T-helper 2 cell treated with Interferon-gamma antibody and Interleukin-4, amounts not matched to agents 5 μg/mL and 100 μg/mL, for 36 hours (primary cell): ENCODE measurements at regions not wholly inside any gene's neighbourhood (a gene's known extent, or its start where the extent isn't known, plus 50 kb on each side); places are given as distances from the start of the nearest gene placed in this dataset.

Source experiments
- DNase-seq: peaks from one replicate; pipeline ENCODE4 v3.0.0; 2021; ENCODE audit warnings: low spot score
- H3K27ac Mint-ChIP-seq: one replicate; pipeline ENCODE4 v1.8.0; 2021; ENCODE audit warnings: mild to moderate bottlenecking, mixed read lengths
- H3K27me3 Mint-ChIP-seq: one replicate; pipeline ENCODE4 v1.8.0; 2021; ENCODE audit warnings: low read depth, mixed read lengths
- H3K36me3 Mint-ChIP-seq: one replicate; pipeline ENCODE4 v1.8.0; 2021; ENCODE audit warnings: low read depth, mixed read lengths
- H3K4me1 Mint-ChIP-seq: one replicate; pipeline ENCODE4 v1.8.0; 2021; ENCODE audit warnings: low read depth, mixed read lengths
- H3K4me3 Mint-ChIP-seq: one replicate; pipeline ENCODE4 v1.8.0; 2022; ENCODE audit warnings: mild to moderate bottlenecking, moderate library complexity, mixed read lengths
- H3K9me3 Mint-ChIP-seq: one replicate; pipeline ENCODE4 v1.8.0; 2021; ENCODE audit warnings: mixed read lengths

DNA sequence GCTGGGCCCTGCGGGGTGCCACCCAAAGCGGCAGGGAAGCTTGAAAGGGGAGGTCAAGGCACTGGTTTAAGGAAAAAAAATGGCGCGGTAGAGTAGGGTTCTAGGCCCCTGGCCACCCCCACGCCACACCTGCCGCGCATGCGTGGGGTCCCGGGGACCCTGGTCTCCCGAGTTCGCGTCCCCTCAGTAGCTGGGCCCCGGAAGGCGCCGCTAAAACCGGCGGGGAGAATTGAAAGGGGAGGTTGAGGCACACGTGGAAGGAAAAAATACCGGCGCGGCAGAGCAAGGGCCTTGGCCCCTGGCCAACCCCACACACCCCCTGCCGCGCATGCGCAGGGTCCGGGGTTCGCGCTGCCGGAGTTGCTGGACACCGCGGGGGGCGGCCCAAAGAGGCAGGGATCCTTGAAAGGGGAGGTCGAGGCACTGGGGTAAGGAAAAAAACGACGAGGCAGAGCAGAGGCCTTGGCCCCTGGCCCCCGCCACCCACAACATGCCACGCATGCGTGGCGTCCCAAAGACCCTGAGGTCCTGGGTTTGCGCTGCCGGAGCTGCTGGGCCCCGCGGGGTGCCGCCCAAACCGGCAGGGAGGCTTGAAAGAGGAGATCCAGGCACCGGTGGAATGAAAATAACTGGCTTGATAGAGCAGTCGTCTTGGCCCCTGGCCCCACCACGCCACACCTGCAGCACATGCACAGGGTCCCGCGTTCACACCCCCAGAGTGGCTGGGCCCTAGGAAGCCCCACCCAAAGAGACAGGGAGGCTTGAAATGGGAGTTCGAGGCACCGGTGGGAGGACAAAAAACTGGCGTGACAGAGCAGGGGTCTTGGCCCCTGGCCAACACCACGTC lies 314.5 kb downstream of the ALG10 start:
- no peaks in the 10 kb centered on the region for H3K27me3 Mint-ChIP-seq
- H3K9me3 Mint-ChIP-seq, result peaks cover 8% of the 10 kb centered on the region
- H3K27ac Mint-ChIP-seq, result no peak overlapping the region
- H3K4me1 Mint-ChIP-seq, result no peaks in the 10 kb centered on the region
- H3K36me3 Mint-ChIP-seq, result no peaks in the 10 kb centered on the region
- H3K4me3 Mint-ChIP-seq, result no peak overlapping the region
- no peak for DNase-seq

DNA sequence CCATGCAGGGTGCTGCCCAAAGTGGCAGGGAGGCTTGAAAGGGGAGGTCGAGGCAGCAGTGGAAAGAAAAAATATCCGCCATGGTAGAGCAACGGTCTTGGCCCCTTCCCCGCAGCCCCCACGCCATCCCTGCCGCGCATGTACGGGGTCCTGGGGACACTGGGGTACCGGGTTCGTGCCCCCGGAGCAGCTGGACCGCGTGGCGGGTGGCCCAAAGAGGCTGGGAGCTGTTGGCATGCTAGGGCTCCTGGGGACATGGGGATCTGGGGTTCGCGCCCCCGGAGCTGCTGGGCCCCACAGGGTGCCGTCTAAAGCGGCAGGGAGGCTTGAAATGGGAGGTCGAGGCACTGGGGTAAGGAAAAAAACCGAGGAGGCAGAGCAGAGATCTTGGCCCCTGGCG lies 316.5 kb downstream of the ALG10 start:
- Mint-ChIP-seq H3K4me1 (no peaks in the 10 kb centered on the region), H3K9me3 (peaks cover 8% of the 10 kb centered on the region), H3K4me3 (no peak overlapping the region), H3K27ac (no peak overlapping the region), H3K27me3 (no peaks in the 10 kb centered on the region), H3K36me3 (no peaks in the 10 kb centered on the region)
- DNase-seq, result no peak

GRCh38 chr12:34339922-34340321 lies 317.6 kb downstream of the ALG10 start:
- H3K9me3 Mint-ChIP-seq, result peaks cover 1% of the 10 kb centered on the region
- no peaks in the 10 kb centered on the region for H3K27me3 Mint-ChIP-seq
- DNase-seq, result no peak
- H3K27ac Mint-ChIP-seq, result no peak overlapping the region
- H3K36me3 Mint-ChIP-seq, result no peaks in the 10 kb centered on the region
- no peak overlapping the region for H3K4me3 Mint-ChIP-seq
- no peaks in the 10 kb centered on the region for H3K4me1 Mint-ChIP-seq

DNA sequence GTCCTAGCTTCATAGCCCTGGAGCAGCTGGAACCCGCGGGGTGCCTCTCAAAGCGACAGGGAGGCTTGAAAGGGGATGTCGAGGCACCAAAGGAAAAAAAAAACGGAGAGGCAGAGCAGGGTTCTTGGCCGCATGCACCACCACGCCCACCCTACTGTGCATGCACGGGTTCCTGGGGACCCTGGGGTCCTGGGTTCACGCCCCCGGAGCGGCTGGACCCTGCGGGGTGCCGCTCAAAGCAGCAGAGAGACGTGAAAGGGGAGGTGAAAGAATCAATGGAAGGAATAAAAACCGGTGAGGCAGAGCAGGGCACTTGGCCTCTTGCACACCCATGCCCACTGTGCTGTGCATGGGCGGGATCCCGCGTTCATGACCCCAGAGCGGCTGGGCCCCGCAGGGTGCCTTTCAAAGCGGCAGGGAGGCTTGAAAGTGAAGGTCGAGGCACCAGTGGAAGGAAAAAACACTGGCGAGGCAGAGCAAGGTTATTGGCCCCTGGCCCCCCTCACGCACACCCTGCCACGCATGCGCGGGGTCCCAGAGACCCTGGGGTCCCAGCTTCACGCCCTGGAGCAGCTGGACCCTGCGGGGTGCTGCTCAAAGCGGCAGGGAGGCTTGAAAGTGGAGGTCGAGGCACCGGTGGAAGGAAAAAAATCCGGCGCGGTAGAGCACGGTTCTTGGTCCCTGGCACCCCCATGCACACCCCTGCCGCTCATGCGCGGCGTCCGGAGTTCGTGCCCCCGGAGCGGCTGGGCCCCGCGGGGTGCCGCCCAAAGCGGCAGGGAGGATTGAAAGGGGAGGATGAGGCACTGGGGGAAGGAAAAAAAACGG lies 318.5 kb downstream of the ALG10 start:
- no peak overlapping the region for H3K4me3 Mint-ChIP-seq
- H3K4me1 Mint-ChIP-seq, result no peaks in the 10 kb centered on the region
- H3K9me3 Mint-ChIP-seq, result no peaks in the 10 kb centered on the region
- no peaks in the 10 kb centered on the region for H3K27me3 Mint-ChIP-seq
- no peaks in the 10 kb centered on the region for H3K36me3 Mint-ChIP-seq
- no peak for DNase-seq
- H3K27ac Mint-ChIP-seq, result no peak overlapping the region

- H3K27me3 Mint-ChIP-seq, result no peaks in the 10 kb centered on the region
These were observed 319.1 kb downstream of the ALG10 start for GRCh38 chr12:34341362-34341733.

DNA sequence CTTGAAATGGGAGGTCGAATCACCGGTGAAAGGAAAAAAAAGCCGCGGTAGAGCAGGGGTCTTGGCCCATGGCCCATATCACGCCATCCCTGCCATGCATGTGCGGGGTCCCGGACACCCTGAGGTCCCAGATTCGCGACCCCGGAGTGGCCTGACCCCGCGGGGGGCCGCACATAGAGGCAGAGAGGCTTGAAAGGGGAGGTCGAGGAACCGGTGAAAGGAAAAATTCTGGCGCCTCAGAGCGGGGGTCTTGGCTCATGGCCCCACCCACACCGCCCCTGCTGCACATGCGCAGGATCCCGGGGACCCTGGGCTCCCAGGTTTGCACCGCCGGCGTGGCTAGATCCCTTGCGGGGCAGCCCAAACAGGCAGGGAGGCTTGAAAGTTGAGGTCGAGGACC lies 319.8 kb downstream of the ALG10 start:
- DNase-seq, result no peak

More at GRCh38 chr12:34341362-34341733, 319.1 kb downstream of the ALG10 start:
- H3K9me3 Mint-ChIP-seq, result no peaks in the 10 kb centered on the region
- H3K27ac Mint-ChIP-seq, result no peak overlapping the region
- DNase-seq, result no peak
- no peaks in the 10 kb centered on the region for H3K4me1 Mint-ChIP-seq
- no peaks in the 10 kb centered on the region for H3K36me3 Mint-ChIP-seq
- H3K4me3 Mint-ChIP-seq, result no peak overlapping the region

DNA sequence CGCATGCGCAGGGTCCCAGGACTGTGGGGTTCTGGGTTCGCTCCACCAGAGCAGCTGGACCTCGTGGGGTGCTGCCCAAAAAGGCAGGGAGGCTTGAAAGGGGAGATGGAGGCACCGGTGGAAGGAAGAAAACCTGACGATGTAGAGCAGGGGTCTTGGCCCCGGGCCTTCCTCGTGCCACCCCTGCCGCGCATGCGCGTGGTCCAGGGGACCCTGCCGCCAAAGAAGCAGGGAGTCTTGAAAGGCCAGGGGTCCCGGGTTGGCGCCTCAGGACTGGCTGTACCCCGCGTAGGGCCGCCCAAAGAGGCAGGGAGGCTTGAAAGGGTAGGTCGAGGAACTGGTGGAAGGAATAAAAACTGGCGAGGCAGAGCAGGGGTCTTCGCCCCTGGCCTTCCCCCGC lies 321.0 kb downstream of the ALG10 start:
- Mint-ChIP-seq H3K27ac (no peak overlapping the region), H3K4me3 (no peak overlapping the region), H3K36me3 (no peaks in the 10 kb centered on the region), H3K9me3 (peaks cover 5% of the 10 kb centered on the region), H3K27me3 (no peaks in the 10 kb centered on the region), H3K4me1 (no peaks in the 10 kb centered on the region)
- no peak for DNase-seq

More for the DNA sequence above, 319.8 kb downstream of the ALG10 start:
- Mint-ChIP-seq H3K4me1 (no peaks in the 10 kb centered on the region), H3K27ac (no peak overlapping the region), H3K9me3 (no peaks in the 10 kb centered on the region), H3K27me3 (no peaks in the 10 kb centered on the region), H3K36me3 (no peaks in the 10 kb centered on the region), H3K4me3 (no peak overlapping the region)

GRCh38 chr12:34343766-34344165 lies 321.5 kb downstream of the ALG10 start:
- H3K9me3 Mint-ChIP-seq, result peaks cover 5% of the 10 kb centered on the region
- H3K36me3 Mint-ChIP-seq, result no peaks in the 10 kb centered on the region
- H3K4me3 Mint-ChIP-seq, result no peak overlapping the region
- H3K27ac Mint-ChIP-seq, result no peak overlapping the region
- no peaks in the 10 kb centered on the region for H3K4me1 Mint-ChIP-seq
- DNase-seq, result no peak
- no peaks in the 10 kb centered on the region for H3K27me3 Mint-ChIP-seq

DNA sequence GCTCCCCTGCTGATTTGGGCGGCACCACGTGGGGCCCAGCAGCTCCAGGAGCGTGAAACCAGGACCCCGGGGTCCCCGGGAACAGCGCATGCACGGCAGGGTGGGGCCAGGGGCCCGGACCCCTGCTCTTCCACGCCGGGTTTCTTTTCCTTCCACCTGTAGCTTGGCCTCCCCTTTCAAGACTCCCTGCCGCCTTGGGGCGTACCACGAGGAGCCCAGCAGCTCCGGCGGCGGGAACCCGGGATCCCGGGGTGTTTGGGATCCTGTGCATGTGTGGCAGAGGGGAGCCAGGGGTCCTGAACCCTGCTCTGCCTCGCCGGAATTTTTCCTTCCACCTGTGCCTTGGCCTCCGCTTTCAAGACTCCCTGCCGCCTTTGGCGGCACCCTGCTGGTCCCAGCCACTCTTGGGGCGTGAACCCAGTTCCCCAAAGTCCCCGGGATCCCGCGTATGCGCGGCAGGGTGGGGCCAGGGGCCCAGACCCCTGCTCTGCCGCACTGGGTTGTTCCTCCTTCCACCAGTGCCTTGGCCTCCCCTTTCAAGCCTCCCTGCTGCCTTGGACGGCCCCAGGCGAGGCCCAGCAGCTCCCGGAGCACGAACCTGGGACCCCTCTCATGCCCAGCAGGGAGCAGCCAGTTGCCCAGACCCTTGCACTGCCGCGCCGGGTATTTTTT lies 322.7 kb downstream of the ALG10 start:
- no peak for DNase-seq
- peaks cover 5% of the 10 kb centered on the region for H3K9me3 Mint-ChIP-seq
- no peaks in the 10 kb centered on the region for H3K36me3 Mint-ChIP-seq
- H3K27me3 Mint-ChIP-seq, result no peaks in the 10 kb centered on the region
- H3K4me3 Mint-ChIP-seq, result no peak overlapping the region
- H3K27ac Mint-ChIP-seq, result no peak overlapping the region
- H3K4me1 Mint-ChIP-seq, result no peaks in the 10 kb centered on the region

GRCh38 chr12:34345801-34346200 lies 323.5 kb downstream of the ALG10 start:
- no peaks in the 10 kb centered on the region for H3K4me1 Mint-ChIP-seq
- peaks cover 5% of the 10 kb centered on the region for H3K9me3 Mint-ChIP-seq
- H3K27me3 Mint-ChIP-seq, result no peaks in the 10 kb centered on the region
- no peak overlapping the region for H3K27ac Mint-ChIP-seq
- H3K36me3 Mint-ChIP-seq, result no peaks in the 10 kb centered on the region
- no peak overlapping the region for H3K4me3 Mint-ChIP-seq
- no peak for DNase-seq

DNA sequence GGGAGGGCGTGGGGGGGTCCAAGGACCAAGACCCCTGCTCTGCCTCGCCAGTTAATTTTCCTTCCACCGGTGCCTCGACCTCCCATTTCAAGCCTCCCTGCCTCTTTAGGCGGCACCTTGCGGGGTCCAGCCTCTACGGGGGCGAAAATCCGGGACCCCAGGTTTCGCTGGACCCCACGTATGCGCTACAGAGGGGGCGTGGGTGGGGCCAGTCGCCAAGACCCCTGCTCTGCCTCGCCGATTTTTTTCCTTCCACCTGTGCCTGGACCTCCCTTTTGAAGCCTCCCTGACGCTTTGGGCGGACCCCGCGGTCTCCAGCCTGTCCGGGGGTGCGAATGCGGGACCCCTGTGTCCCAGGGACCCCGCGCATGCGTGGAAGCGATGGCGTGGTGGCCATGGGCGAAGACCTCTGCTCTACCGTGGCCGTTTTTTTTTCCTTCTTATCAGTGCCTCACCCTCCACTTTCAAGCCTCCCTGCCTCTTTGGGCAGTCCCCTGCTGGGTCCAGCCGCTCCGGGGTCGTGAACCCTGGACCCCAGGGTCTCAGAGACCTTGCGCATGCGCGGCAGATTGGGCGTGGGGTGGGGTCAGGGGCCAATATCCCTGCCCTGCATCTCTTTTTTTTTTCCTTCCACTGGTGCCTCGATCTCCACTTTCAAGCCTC lies 324.2 kb downstream of the ALG10 start:
- Mint-ChIP-seq H3K36me3 (no peaks in the 10 kb centered on the region), H3K27me3 (no peaks in the 10 kb centered on the region), H3K4me1 (no peaks in the 10 kb centered on the region), H3K9me3 (peaks cover 5% of the 10 kb centered on the region), H3K4me3 (no peak overlapping the region), H3K27ac (no peak overlapping the region)
- no peak for DNase-seq

- Mint-ChIP-seq H3K9me3 (peaks cover 5% of the 10 kb centered on the region), H3K4me1 (no peaks in the 10 kb centered on the region), H3K27ac (no peak overlapping the region), H3K27me3 (no peaks in the 10 kb centered on the region), H3K4me3 (no peak overlapping the region), H3K36me3 (no peaks in the 10 kb centered on the region)
- DNase-seq, result no peak
These were observed 325.1 kb downstream of the ALG10 start for GRCh38 chr12:34347367-34347766.

- H3K4me3 Mint-ChIP-seq, result no peak overlapping the region
- H3K4me1 Mint-ChIP-seq, result no peaks in the 10 kb centered on the region
- DNase-seq, result no peak
- H3K27ac Mint-ChIP-seq, result no peak overlapping the region
- H3K27me3 Mint-ChIP-seq, result no peaks in the 10 kb centered on the region
- peaks cover 5% of the 10 kb centered on the region for H3K9me3 Mint-ChIP-seq
- H3K36me3 Mint-ChIP-seq, result no peaks in the 10 kb centered on the region
These were observed 325.8 kb downstream of the ALG10 start for GRCh38 chr12:34348064-34348463.
